CD14-positive monocyte (primary cell): ENCODE measurements at regions not wholly inside any gene's neighbourhood (a gene's known extent, or its start where the extent isn't known, plus 50 kb on each side); places are given as distances from the start of the nearest gene placed in this dataset.

Source experiments
- DNase-seq, 3 donors: peaks; one replicate each; pipeline ENCODE4 v3.0.0-alpha.2; 2011 to 2022
- H2AFZ ChIP-seq: 2 replicates; pipeline ENCODE4 v1.6.0; 2012; ENCODE audit warnings: mild to moderate bottlenecking, low read depth, low read length, inconsistent platforms; ENCODE audit not compliant: insufficient read depth, poor library complexity, severe bottlenecking
- H3K27ac ChIP-seq, 2 donors: 1 replicate in 1 of 2; 2 replicates in 1 of 2; pipeline ENCODE4 v1.5.1; 2012 to 2013; ENCODE audit warnings: low read length in 2 of 2, control low read depth in 1 of 2, inconsistent platforms in 1 of 2, low read depth in 1 of 2, mild to moderate bottlenecking in 1 of 2
- H3K27me3 ChIP-seq, 2 donors: one replicate each; pipeline versions ENCODE4 v1.6.0 to v1.6.1; 2011 to 2013; ENCODE audit warnings: low read length in 2 of 2; ENCODE audit not compliant: control insufficient read depth in 2 of 2, insufficient read depth in 2 of 2
- H3K36me3 ChIP-seq, 2 donors: replicated peaks in 1 of 2; 1 replicate in 1 of 2; 2 replicates in 1 of 2; pipeline versions ENCODE4 v1.5.1 to v1.6.1; 2012 to 2013; ENCODE audit warnings: low read length in 2 of 2, control low read depth in 1 of 2, inconsistent platforms in 1 of 2, mild to moderate bottlenecking in 1 of 2; ENCODE audit not compliant: insufficient read depth in 2 of 2, control insufficient read depth in 1 of 2
- H3K4me1 ChIP-seq, 2 donors: 1 replicate in 1 of 2; 2 replicates in 1 of 2; pipeline versions ENCODE4 v1.5.1 to v1.6.1; 2012 to 2013; ENCODE audit warnings: low read length in 2 of 2, control low read depth in 1 of 2, inconsistent platforms in 1 of 2, mild to moderate bottlenecking in 1 of 2, moderate library complexity in 1 of 2; ENCODE audit not compliant: insufficient read depth in 2 of 2, control insufficient read depth in 1 of 2
- H3K4me2 ChIP-seq: replicated peaks from 2 replicates; pipeline ENCODE3; 2012; ENCODE audit warnings: low read length, moderate library complexity, mild to moderate bottlenecking; ENCODE audit not compliant: poor library complexity, severe bottlenecking; ENCODE audit errors: extremely low read depth
- H3K4me3 ChIP-seq, 3 experiments: fragments of 200-600 bp in 1 of 3; sonication (generic) in 1 of 3; replicated peaks in 1 of 3; 1 replicate in 2 of 3; 2 replicates in 1 of 3; pipeline ENCODE4 v1.5.1; 2011 to 2013; ENCODE audit warnings: low read length in 3 of 3, mild to moderate bottlenecking in 3 of 3, control low read depth in 2 of 3, low read depth in 2 of 3, inconsistent platforms in 1 of 3, moderate library complexity in 1 of 3
- H3K79me2 ChIP-seq: 2 replicates; pipeline ENCODE4 v1.6.0; 2012; ENCODE audit warnings: mild to moderate bottlenecking, control low read depth, inconsistent platforms, low read length, moderate library complexity; ENCODE audit not compliant: insufficient read depth
- H3K9ac ChIP-seq: 2 replicates; pipeline ENCODE4 v1.6.0; 2017; ENCODE audit warnings: low read length, mild to moderate bottlenecking; ENCODE audit not compliant: insufficient read depth, poor library complexity, severe bottlenecking
- H3K9me3 ChIP-seq, 2 donors: replicated peaks in 1 of 2; 1 replicate in 1 of 2; 2 replicates in 1 of 2; pipeline versions ENCODE4 v1.5.1 to v1.6.1; 2012 to 2013; ENCODE audit warnings: low read length in 2 of 2, control low read depth in 1 of 2; ENCODE audit not compliant: control insufficient read depth in 1 of 2, insufficient read depth in 1 of 2
- H4K20me1 ChIP-seq: 2 replicates; pipeline ENCODE4 v1.6.0; 2012; ENCODE audit warnings: mild to moderate bottlenecking, low read length, control low read depth, moderate library complexity; ENCODE audit not compliant: insufficient read depth
- H3K27ac Mint-ChIP-seq, 7 donors: one replicate each; pipeline ENCODE4 v1.8.0; 2020; ENCODE audit warnings: mild to moderate bottlenecking in 7 of 7, mixed read lengths in 7 of 7, moderate library complexity in 6 of 7, inconsistent platforms in 2 of 7
- H3K27me3 Mint-ChIP-seq, 3 donors: one replicate each; pipeline ENCODE4 v1.8.0; 2021 to 2022; ENCODE audit warnings: low read depth in 3 of 3, mild to moderate bottlenecking in 3 of 3, mixed read lengths in 3 of 3, moderate library complexity in 3 of 3, inconsistent platforms in 1 of 3
- H3K36me3 Mint-ChIP-seq, 2 donors: one replicate each; pipeline ENCODE4 v1.8.0; 2020; ENCODE audit warnings: mixed read lengths in 2 of 2, inconsistent platforms in 1 of 2, mild to moderate bottlenecking in 1 of 2
- H3K4me1 Mint-ChIP-seq: one replicate; pipeline ENCODE4 v1.8.0; 2020; ENCODE audit warnings: mild to moderate bottlenecking, mixed read lengths
- H3K4me3 Mint-ChIP-seq, 2 donors: one replicate each; pipeline ENCODE4 v1.8.0; 2020; ENCODE audit warnings: mild to moderate bottlenecking in 2 of 2, mixed read lengths in 2 of 2, moderate library complexity in 1 of 2
- H3K9me3 Mint-ChIP-seq, 7 donors: one replicate each; pipeline ENCODE4 v1.8.0; 2020 to 2022; ENCODE audit warnings: mixed read lengths in 7 of 7, mild to moderate bottlenecking in 6 of 7, moderate library complexity in 6 of 7, inconsistent platforms in 2 of 7
- WGBS: methylation state at CpG from one replicate; pipeline ENCODE4 v1.1.5; 2013; ENCODE audit warnings: missing lambda C conversion rate; ENCODE audit not compliant: insufficient coverage; 5-methylcytosine and 5-hydroxymethylcytosine counted together
- intact Hi-C, 2 donors: fragments of 100-400 bp; cut with micrococcal nuclease; formaldehyde crosslinking; loops; one replicate each; pipeline versions ENCODE4 v1.15.0 to v1.15.1; 2023
- TF ChIP-seq, protein P1 (sequence below): fragments of 200-600 bp; IDR thresholded peaks from one replicate; pipeline ENCODE4 v1.8.0; 2022; ENCODE audit warnings: antibody characterized with exemption, mild to moderate bottlenecking

- Histone ChIP-seq H3K36me3 (no peaks in the 10 kb centered on the region), H3K4me2 (no peak overlapping the region), H3K9me3 (no peaks in the 10 kb centered on the region), H3K4me1 (no peaks in the 10 kb centered on the region), H3K4me3 (no peak overlapping the region), H3K27ac (no peak overlapping the region), H2AFZ (no peak overlapping the region), H3K79me2 (no peaks in the 10 kb centered on the region), H3K9ac (no peak overlapping the region), H4K20me1 (no peaks in the 10 kb centered on the region), H3K27me3 (no peaks in the 10 kb centered on the region)
- DNase-seq, result no peak
- peaks cover 0 to 3% (median 3%) of the 10 kb centered on the region in 3 donors for H3K27me3 Mint-ChIP-seq
- H3K4me3 Mint-ChIP-seq, result no peak overlapping the region
- TF ChIP-seq, protein P1, sequence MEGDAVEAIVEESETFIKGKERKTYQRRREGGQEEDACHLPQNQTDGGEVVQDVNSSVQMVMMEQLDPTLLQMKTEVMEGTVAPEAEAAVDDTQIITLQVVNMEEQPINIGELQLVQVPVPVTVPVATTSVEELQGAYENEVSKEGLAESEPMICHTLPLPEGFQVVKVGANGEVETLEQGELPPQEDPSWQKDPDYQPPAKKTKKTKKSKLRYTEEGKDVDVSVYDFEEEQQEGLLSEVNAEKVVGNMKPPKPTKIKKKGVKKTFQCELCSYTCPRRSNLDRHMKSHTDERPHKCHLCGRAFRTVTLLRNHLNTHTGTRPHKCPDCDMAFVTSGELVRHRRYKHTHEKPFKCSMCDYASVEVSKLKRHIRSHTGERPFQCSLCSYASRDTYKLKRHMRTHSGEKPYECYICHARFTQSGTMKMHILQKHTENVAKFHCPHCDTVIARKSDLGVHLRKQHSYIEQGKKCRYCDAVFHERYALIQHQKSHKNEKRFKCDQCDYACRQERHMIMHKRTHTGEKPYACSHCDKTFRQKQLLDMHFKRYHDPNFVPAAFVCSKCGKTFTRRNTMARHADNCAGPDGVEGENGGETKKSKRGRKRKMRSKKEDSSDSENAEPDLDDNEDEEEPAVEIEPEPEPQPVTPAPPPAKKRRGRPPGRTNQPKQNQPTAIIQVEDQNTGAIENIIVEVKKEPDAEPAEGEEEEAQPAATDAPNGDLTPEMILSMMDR, result no peak
- no peak overlapping the region for H3K27ac Mint-ChIP-seq
- intact Hi-C loops, result no loop called here
- no CpG with 5 or more reads among the region's 2 CpGs for WGBS
- peaks cover under 1 to 6% (median 5%) of the 10 kb centered on the region in 7 donors for H3K9me3 Mint-ChIP-seq
- H3K36me3 Mint-ChIP-seq, result no peaks in the 10 kb centered on the region
- no peaks in the 10 kb centered on the region for H3K4me1 Mint-ChIP-seq
Observed at GRCh38 chr2:220373878-220374277, 746.4 kb downstream of the SLC4A3 start.

- peaks cover 3 to 6% (median 5%) of the 10 kb centered on the region in 7 donors for H3K9me3 Mint-ChIP-seq
- H3K4me1 ChIP-seq, result no peaks in the 10 kb centered on the region
- intact Hi-C loops, result no loop called here
- H3K36me3 ChIP-seq, result no peaks in the 10 kb centered on the region
- no peak overlapping the region for H2AFZ ChIP-seq
- no peak overlapping the region for H3K4me2 ChIP-seq
- no peak overlapping the region for H3K9ac ChIP-seq
- no peak overlapping the region for H3K4me3 Mint-ChIP-seq
- H3K4me3 ChIP-seq, result no peak overlapping the region
- H3K4me1 Mint-ChIP-seq, result no peaks in the 10 kb centered on the region
- H3K27ac Mint-ChIP-seq, result no peak overlapping the region
- TF ChIP-seq, protein P1, result no peak
- no peaks in the 10 kb centered on the region for H3K79me2 ChIP-seq
- no peaks in the 10 kb centered on the region for H4K20me1 ChIP-seq
- peaks cover 0 to 3% (median 3%) of the 10 kb centered on the region in 3 donors for H3K27me3 Mint-ChIP-seq
- peaks cover 0 to under 1% of the 10 kb centered on the region in 2 donors for H3K9me3 ChIP-seq
- no peaks in the 10 kb centered on the region for H3K36me3 Mint-ChIP-seq
- H3K27ac ChIP-seq, result no peak overlapping the region
- WGBS, result no CpG with 5 or more reads among the region's 2 CpGs
- H3K27me3 ChIP-seq, result no peaks in the 10 kb centered on the region
- DNase-seq, result no peak
Observed at GRCh38 chr2:220374282-220374681, 746.9 kb downstream of the SLC4A3 start.
